ENCODE measurements at regions not wholly inside any gene's neighbourhood (a gene's known extent, or its start where the extent isn't known, plus 50 kb on each side); places are given as distances from the start of the nearest gene placed in this dataset.

- no peak for DNase-seq
Measured at GRCh38 chr6:113599444-113599843, 257.7 kb upstream of the MARCKS start.

GRCh38 chr6:113600551-113601339 is 256.4 kb upstream of the MARCKS start:
- no peak for DNase-seq

- no peak for DNase-seq
Measured at GRCh38 chr6:113607821-113608545, 249.2 kb upstream of the MARCKS start.

- no peak for DNase-seq
Measured at GRCh38 chr6:113610377-113610988, 246.7 kb upstream of the MARCKS start.

GRCh38 chr6:113616701-113617274 is 240.4 kb upstream of the MARCKS start:
- DNase-seq = no peak

GRCh38 chr6:113619077-113619476 is 238.1 kb upstream of the MARCKS start:
- DNase-seq = no peak

- no peak for DNase-seq
Measured at GRCh38 chr6:113620386-113620785, 236.8 kb upstream of the MARCKS start.

GRCh38 chr6:113622254-113622653 is 234.9 kb upstream of the MARCKS start:
- DNase-seq = no peak

- no peak for DNase-seq
Measured at GRCh38 chr6:113623129-113623528, 234.0 kb upstream of the MARCKS start.

GRCh38 chr6:113625850-113626249 is 231.3 kb upstream of the MARCKS start:
- DNase-seq = no peak

- no peak for DNase-seq
Measured at GRCh38 chr6:113626475-113626874, 230.7 kb upstream of the MARCKS start.

GRCh38 chr6:113627480-113627879 is 229.7 kb upstream of the MARCKS start:
- no peak for DNase-seq

GRCh38 chr6:113629256-113629655 is 227.9 kb upstream of the MARCKS start:
- no peak for DNase-seq

- DNase-seq = no peak
Measured at GRCh38 chr6:113629975-113630737, 227.0 kb upstream of the MARCKS start.

- DNase-seq = peak; percentile 71
Measured at GRCh38 chr6:113630738-113631535, 226.2 kb upstream of the MARCKS start.

- DNase-seq = no peak
Measured at GRCh38 chr6:113631666-113632065, 225.5 kb upstream of the MARCKS start.

GRCh38 chr6:113632220-113632864 is 224.8 kb upstream of the MARCKS start:
- peak; percentile 65 for DNase-seq

- no peak for DNase-seq
Measured at GRCh38 chr6:113633638-113634037, 223.5 kb upstream of the MARCKS start.

GRCh38 chr6:113634352-113635163 is 222.6 kb upstream of the MARCKS start:
- peak; percentile 13 for DNase-seq

- DNase-seq = no peak
Measured at GRCh38 chr6:113635222-113635986, 221.7 kb upstream of the MARCKS start.
